C4-2B (cell line): ENCODE measurements at regions not wholly inside any gene's neighbourhood (a gene's known extent, or its start where the extent isn't known, plus 50 kb on each side); places are given as distances from the start of the nearest gene placed in this dataset.

Source experiments
- H3K27ac ChIP-seq: fragments of 450-650 bp; 2 replicates; pipeline ENCODE4 v1.5.1; 2017
- ZFX ChIP-seq: fragments of 450-650 bp; IDR thresholded peaks from 2 replicates; pipeline ENCODE4 v1.6.1; 2017
- TF ChIP-seq, protein P1 (sequence below): fragments of 450-650 bp; conservative IDR thresholded peaks from 2 replicates; pipeline ENCODE4 v1.5.1; 2017; ENCODE audit warnings: mild to moderate bottlenecking

DNA sequence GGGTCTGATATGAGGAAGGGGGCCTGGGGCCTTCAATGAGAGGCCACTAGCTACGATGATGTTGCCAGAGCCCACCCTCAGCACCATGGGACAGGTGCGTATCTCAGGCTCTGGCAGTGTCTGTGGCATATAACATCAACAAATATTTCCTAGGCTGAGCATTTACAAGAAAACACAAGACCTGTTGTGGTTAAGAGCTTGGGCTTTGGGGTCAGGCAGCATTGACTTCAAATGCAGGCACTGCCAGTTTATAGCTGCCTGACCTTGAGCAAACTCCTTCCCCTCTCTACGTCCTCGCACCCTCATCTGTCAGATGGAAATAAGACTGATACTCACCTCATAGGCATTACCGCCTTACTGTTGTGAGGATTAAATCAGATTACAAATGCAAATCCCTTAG lies 156.0 kb downstream of the KATNAL1 start:
- H3K27ac ChIP-seq = no peak overlapping the region
- no peak for TF ChIP-seq ZFX
- TF ChIP-seq, protein P1, sequence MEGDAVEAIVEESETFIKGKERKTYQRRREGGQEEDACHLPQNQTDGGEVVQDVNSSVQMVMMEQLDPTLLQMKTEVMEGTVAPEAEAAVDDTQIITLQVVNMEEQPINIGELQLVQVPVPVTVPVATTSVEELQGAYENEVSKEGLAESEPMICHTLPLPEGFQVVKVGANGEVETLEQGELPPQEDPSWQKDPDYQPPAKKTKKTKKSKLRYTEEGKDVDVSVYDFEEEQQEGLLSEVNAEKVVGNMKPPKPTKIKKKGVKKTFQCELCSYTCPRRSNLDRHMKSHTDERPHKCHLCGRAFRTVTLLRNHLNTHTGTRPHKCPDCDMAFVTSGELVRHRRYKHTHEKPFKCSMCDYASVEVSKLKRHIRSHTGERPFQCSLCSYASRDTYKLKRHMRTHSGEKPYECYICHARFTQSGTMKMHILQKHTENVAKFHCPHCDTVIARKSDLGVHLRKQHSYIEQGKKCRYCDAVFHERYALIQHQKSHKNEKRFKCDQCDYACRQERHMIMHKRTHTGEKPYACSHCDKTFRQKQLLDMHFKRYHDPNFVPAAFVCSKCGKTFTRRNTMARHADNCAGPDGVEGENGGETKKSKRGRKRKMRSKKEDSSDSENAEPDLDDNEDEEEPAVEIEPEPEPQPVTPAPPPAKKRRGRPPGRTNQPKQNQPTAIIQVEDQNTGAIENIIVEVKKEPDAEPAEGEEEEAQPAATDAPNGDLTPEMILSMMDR = no peak

DNA sequence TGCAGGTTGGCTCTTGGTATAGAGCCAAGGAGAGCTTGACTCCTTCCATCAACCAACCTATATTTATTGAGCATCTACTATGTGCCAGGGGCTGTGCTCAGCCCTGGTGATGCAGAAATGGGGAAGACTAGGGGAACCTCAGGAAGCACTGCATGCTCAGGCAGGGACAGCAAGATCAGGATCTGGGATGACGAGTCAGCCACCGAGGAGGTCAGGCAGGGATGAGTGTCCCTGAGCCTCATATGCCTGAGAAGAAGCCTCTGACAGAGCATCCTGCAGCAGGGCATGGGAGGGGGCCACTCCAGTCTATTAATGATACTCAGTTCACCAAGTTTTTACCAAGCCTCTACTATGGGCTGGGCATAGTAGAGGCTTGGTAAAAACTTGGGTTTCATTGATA lies 158.1 kb downstream of the KATNAL1 start:
- TF ChIP-seq ZFX = no peak
- TF ChIP-seq, protein P1 = no peak
- H3K27ac ChIP-seq = no peak overlapping the region

DNA sequence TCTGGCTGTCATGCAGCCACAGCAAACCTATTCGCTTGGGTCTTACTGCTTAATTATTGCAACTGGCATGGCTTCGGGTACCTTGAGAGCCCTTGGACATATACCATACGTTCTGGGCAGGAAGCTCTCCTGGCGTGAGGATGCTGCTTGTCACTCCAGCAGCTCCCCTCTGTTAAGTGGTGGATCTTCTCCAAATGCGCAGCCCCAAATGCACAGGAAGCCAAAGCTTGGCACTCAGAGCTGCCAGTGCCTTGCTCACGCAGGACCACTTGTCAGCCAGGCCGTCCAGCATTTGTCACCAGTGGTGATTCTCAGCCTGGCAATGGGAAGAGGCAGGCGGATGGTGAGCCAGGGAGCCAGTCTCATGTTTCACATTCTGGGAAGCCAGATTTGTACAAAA lies 158.6 kb downstream of the KATNAL1 start:
- no peak overlapping the region for H3K27ac ChIP-seq
- TF ChIP-seq, protein P1 = no peak
- TF ChIP-seq ZFX = no peak

DNA sequence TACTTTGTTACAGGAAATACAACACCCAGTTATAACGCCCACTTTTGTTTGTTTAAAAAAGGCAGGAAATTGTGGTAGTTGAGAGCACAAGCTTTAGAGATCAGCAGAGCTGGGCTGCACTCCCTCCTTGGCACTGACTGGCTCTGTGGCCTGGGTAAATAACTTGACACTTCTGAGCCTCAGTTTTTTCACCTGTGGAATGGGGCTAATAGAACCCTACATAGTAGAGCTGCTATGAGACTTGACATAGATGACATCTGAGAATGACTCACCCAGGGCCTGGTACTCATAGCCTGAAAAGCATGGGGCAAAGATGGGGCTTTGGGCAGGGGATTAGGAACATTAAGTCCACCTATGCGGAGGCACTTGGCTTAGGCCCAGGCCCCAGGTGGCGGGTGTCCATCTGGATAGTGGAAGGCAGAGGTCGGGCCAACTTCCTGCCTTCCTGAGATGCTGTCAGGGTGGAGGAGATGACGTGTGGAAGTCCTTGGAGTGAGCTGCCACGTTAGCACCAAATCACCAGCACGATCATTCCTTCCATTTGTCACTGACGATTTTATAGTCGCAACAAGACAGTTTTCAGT lies 159.1 kb downstream of the KATNAL1 start:
- TF ChIP-seq, protein P1 = no peak
- TF ChIP-seq ZFX = no peak

DNA sequence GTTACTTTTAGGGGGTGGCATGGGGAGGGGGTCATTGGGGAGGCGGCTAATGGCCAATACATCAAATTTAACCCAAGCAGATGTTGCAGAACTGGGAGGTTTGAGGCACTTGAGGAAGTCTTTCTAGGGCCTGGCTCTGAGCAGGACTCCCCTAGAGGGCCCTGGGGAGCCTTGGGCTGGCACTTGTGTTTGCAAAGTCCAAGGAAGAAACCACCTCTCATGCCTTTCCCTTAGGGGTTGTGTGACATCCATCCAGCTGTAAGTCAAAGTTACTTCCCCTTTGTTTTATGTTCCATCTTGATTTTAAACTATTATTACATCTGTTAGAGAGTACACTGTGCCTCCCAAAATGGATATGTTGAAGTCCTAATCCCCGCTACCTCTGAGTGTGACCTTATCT lies 159.9 kb downstream of the KATNAL1 start:
- TF ChIP-seq, protein P1 = no peak
- no peak for TF ChIP-seq ZFX
- no peak overlapping the region for H3K27ac ChIP-seq

More for the DNA sequence above, 159.1 kb downstream of the KATNAL1 start:
- no peak overlapping the region for H3K27ac ChIP-seq

DNA sequence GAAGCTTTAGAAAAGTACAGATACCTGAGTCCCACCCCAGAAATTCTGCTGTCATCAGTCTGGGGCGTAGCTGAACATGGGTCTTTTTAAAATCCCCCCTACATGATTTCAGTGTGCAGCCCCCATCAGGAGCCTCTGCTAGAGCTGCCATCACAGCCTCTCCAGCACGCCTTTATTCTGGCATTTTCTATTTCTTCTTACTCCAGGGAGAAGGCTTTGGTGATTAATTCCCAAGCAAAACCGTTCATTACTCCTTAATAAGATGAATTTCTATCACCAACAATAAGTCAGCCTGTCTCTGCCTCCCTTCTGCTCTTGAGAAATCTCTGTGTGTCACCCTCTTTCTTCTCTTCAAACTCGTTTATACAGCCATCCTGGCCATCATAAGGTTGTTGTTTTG lies 160.3 kb downstream of the KATNAL1 start:
- TF ChIP-seq, protein P1 = no peak
- no peak for TF ChIP-seq ZFX
- no peak overlapping the region for H3K27ac ChIP-seq

DNA sequence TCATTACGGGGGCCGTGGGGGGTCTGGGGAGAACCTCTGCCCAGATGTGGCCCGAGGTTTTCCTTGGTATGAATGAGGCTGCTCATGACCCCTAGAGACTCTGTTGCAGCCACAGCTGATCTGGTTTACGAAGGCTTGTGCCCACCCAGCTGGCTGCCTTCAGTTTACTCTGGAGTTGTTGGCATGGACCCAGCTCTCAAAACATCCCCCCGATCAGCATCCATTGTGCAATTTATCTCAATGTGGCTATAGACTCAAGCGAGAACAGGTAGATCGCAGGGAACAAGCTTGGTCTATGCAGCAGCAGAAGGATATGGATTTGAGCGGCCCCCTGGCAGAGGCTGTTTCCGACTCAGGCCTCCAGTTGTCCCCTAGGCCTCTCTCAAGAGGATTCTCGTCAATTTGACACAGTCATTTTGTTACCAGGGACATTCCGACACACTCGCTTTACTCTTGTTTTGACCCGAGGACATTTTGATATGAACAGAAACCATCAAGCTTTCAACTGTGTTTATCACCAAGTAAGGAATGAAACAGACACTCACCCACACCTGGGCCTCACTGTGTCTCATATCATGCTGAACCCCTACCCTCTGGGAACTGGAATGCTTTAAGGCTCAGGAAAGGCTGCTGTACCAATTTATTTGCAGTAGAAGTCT lies 161.5 kb downstream of the KATNAL1 start:
- no peak overlapping the region for H3K27ac ChIP-seq
- no peak for TF ChIP-seq ZFX
- TF ChIP-seq, protein P1 = no peak
